Stimulated activated CD4-positive, alpha-beta T cell treated with anti-CD3 and anti-CD28 coated beads, TNF-alpha, amount 100 ng/mL, for 1 hour (primary cell): ENCODE measurements at regions not wholly inside any gene's neighbourhood (a gene's known extent, or its start where the extent isn't known, plus 50 kb on each side); places are given as distances from the start of the nearest gene placed in this dataset.

Experiments
- DNase-seq, 3 donors: peaks; one replicate each; pipeline ENCODE4 v3.0.0-alpha.2; 2020; ENCODE audit warnings: low read depth in 3 of 3, low spot score in 1 of 3

DNA sequence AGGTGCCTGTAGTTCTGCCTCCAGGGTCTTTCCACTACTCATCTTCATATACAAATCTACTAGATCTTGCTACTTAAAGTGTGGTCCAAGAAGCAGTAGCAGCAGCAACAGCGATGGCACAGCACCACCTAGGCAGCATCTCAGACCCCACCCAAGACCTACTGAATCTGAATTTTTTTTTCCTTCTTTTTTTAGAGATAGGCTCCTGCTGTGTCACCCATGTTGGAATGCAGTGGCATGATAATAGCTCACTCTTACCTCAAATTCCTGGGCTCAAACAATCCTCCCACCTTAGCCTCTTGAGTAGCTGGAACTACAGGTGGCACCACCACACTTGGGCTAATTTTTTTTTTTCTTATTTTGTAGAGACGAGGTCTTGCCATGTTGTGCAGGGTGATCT, 346.7 kb upstream of the TGFBR2 start:
- DNase-seq: no peak

DNA sequence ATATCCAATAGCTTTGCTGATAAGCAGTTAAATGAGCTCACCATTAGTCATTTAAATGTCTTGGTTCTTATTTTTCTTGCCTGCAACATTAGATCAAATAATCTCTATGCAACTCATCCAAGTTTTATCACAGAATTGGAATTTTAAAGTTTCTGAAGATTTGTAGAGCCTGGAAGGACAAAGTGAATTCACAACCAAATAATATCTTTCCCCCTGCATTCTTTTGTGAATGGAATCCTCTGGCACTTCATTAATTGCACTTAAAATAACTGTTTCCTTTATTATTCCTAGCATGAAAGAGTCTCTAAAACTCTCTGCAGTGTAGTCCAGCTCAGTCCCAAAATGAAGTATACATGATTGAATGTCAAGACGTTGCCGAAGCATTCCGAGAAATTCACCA, 345.6 kb upstream of the TGFBR2 start:
- DNase-seq: no peak

DNA sequence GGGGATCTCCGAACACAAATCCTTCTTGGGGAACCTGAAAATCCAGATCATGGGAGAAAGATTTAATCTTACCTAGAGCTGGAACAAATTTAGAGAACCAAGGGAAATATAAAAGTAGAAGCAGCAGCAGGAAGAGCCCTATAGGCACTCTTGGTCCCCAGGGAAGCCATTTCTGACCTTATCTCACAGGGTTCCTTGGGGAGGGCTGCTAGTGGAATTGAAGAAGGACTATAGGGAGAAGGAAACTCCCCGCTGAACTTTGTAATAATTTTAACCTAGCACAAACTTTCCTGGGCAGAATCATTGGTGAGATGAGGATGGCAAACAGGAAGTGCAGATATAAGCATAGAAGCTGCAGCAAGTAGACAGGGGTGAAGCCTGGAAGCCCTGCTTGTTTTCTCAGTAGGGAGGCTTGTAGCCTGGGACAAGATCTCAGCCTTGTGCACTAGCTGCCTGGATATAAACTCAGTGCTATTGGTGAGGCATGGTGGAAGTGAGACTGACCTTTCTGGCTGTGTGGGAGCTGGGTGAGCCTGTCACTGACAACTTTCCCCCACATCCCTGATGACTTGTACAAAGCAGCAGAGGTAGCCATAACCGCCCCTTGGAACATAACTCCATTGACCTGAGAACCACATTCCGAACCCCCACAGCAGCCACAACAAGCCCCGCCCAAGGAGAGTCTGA, 343.0 kb upstream of the TGFBR2 start:
- no peak for DNase-seq

GRCh38 chr3:30263925-30264313, 342.5 kb upstream of the TGFBR2 start:
- no peak for DNase-seq

DNA sequence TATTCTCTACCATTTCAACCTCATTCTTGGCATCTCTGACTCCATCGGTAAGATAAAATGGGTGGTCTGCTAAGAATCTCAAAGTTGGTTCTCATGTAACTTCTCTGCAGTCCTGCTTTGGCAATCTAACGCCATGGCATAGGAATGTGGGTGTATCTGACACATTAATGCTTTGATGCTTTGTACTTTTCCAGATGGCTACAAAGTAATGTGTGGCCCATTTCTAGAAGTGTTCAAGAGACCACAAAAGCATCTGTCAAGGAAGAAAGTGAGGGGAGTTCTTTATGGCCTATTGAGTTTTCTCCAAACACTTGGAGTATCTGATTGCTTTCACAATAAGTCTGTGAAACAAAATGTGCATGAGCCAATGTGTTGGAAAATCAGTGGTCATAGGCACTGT, 339.9 kb upstream of the TGFBR2 start:
- DNase-seq: no peak

GRCh38 chr3:30268288-30268687, 338.1 kb upstream of the TGFBR2 start:
- DNase-seq: no peak

DNA sequence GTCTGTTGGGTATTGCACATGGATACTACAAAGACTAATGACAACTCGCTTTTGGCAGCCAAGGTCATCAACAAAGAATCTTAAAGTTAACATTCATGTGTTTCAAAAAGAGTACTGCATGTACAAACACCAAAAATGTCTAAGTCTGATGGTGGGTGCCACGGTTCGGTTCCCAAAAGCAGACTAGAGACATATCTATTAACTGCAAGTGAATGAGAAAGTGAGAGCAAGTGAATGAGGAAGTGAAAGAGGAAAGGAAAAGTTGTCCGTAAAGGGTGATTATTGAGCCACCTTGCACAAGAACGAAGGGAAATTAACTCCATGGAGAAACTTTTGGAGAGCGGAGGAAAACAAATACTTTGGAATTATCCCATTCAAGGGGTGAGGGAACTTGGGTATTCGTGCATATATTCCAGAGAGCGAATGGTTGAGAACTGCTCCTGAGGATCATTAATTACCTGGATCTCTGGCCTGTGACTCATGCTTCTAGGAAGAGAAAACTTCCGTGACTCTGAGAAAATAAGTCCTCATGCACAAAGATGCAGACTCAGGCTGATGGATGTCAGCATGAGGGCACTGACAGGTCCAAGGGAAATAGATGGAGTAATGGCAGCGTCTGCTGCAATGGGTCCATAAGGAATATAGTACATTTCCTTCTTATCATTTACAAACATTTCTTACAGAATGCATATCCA, 336.5 kb upstream of the TGFBR2 start:
- DNase-seq: no peak

DNA sequence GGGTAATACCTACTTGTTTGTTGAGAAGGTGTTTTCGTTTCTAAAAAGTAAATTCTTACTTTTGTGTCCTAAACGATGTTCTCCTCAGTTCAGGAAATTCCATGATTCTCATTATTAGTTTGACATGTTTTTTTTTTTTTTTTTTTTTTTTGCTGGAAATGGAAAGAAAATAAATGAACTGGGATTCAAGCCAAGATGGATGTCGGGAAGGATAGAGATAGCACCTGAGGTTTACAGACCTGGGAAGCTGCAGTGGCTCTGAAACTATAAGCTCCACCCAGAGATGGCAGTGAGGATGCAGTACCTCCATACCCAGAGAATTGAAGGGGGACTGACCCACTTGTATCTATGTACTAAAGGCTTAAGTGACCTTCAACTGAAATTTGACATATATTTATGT, 334.6 kb upstream of the TGFBR2 start:
- no peak for DNase-seq

- no peak for DNase-seq
Measured at GRCh38 chr3:30273304-30274072, 332.9 kb upstream of the TGFBR2 start.

DNA sequence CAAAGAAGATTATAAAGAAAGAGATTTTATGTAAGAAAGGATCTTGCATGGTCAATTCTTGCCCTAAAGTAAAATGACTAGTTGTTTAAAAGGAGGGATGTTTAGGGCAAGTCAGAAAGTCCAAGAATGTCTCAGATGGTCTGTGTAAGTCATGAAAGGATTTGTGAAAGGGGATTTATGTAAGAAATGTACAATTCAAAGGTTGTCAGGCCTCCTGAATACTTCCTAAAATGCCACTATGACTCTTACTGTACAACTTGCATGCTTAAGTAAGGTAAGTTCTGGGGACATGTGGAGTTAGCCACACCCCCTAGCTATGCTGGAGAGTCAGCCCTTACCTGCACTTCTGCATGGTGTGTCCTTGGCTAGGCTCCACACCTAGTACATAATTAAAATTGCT, 328.9 kb upstream of the TGFBR2 start:
- no peak for DNase-seq

GRCh38 chr3:30281526-30281925, 324.9 kb upstream of the TGFBR2 start:
- DNase-seq: no peak

DNA sequence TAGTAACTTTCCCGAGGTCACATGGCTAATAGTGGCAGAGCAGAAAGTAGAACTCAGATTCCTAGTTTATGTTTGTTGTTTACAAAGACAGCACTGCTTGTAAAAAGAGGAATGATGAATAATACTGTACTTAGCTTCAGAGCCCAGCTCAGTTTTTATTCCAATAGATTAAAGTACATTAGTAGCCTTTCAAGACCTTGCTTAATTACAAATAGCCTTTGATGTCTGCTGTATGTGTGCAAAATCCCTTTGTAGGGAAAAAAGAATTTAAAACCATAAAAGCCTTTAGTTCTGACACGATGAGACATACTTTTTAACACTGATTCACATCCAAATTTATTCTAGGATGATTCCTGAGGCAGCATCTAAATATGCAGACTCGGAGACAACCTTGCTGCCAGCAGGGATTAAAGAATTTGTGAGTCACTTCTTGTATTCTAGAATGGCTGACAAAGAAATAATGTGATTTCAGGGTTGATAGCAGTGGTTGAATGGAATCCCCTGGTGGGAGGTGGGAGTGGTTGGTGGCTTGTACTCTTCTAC, 324.2 kb upstream of the TGFBR2 start:
- no peak for DNase-seq

DNA sequence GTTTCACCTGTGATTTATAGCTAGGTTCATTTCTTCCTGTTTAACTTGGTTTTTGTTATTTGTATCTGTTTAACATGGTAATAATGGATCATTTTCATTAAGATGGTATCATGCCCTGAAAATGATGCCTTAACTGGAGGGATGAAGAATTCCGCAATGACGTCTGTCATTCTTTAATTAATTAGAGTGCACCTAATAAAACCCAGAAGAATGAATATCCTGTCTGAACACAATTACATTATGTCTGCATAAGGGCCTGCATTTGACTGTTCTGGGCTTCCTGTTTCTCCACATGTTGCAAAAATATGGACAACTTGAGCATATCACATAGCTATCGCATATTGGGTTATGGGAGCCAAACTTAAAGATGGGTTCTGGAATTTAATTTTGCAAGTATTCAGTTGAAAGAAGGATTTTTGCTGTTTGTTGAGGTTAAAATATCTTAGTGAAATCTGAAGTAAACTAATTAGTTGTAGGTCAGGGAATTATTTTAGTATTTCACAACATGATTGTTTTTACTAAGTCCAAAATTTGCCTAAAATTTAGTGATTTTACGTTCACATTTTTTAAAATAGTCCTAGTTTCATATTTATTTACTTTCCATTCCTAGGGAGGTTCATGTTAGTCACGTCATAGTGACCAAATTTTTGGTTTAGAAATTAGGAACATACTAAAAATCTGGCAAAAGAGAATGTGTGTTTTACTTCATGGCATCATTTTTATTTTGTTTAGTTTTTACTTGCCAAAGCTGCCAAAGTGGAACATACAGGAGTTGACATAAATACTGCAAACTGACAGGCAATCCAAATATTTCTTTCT, 321.0 kb upstream of the TGFBR2 start:
- DNase-seq: no peak

GRCh38 chr3:30286007-30286669, 320.3 kb upstream of the TGFBR2 start:
- no peak for DNase-seq

DNA sequence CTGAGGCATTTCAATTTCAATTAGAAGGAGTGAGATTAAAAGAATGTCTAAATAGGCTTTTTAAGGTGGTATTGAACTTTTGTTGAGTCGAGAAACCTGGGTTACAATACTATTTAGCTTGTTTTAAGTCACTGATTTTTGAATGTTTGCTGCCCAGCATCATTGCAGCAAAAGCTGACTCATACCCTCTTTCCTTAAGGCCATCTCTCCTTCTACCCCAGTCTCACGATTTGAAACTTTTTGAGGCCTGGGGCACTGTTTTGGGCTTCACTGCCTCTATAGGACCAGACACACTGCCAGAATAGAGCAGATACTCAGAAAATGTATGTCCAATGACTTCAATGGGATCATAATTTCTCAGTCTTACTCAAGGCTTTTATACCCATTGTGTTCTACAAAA, 319.6 kb upstream of the TGFBR2 start:
- no peak for DNase-seq

DNA sequence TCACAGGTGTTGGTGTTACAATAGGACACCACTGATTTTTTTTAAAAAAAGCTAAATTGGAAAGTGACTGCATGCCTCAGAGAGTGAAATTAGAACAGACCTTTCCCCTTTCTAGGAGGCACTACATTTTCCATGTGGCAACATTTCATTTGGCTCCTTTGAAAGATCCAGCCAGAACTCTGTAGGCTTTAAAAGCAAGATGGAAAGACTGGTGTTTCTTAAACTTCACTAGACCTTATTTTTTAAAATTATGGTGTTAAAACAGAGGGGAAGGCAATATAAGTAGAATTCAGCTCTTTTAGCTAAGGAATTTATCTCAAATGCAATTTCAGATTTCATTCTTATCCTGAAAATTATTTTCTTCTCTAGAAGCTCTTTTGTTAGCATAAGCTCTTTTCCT, 317.6 kb upstream of the TGFBR2 start:
- no peak for DNase-seq

GRCh38 chr3:30289324-30289723, 317.1 kb upstream of the TGFBR2 start:
- no peak for DNase-seq

DNA sequence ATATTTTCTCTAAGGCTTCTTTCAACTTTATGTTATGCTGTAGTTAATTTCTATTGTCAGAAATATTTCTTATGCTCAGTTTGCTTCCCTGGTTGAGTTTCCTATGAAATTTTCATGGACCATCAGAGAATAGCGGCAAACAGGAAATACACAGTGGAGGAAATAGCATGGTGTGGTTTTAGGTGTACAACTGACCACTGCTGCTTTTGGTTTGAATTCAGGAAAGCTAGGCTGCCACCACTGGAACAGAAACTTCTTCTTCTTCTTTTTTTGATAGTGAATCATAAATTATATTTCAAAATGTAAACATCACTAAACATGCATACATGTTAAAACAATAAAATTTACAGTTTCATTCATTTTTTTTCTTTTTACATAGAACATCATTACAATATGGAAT, 316.6 kb upstream of the TGFBR2 start:
- DNase-seq: no peak

GRCh38 chr3:30290479-30290878, 315.9 kb upstream of the TGFBR2 start:
- no peak for DNase-seq

GRCh38 chr3:30292192-30292893, 314.1 kb upstream of the TGFBR2 start:
- no peak for DNase-seq
